ENCODE measurements at regions not wholly inside any gene's neighbourhood (a gene's known extent, or its start where the extent isn't known, plus 50 kb on each side); places are given as distances from the start of the nearest gene placed in this dataset.

DNA sequence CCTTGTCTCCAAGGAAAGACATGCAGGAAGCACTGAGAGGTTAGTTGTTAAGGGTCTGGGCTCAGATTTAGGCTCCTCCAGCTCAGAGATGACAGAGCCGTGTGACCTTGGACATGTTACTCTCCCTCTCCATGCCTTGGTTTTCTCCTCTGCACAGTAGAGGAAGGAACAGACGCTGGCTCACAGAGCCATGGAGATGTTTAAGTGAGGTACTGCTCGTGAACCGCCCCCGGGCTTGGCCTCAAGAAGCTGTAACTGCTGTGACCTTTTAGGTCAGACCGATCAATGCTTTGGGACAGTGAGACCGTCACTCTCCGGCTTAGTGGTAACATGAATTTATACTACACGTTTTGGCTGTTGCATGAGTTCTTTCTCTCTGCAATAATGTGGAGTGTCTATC, 197.4 kb downstream of the C16orf95 start:
- TF ChIP-seq, protein P1, sequence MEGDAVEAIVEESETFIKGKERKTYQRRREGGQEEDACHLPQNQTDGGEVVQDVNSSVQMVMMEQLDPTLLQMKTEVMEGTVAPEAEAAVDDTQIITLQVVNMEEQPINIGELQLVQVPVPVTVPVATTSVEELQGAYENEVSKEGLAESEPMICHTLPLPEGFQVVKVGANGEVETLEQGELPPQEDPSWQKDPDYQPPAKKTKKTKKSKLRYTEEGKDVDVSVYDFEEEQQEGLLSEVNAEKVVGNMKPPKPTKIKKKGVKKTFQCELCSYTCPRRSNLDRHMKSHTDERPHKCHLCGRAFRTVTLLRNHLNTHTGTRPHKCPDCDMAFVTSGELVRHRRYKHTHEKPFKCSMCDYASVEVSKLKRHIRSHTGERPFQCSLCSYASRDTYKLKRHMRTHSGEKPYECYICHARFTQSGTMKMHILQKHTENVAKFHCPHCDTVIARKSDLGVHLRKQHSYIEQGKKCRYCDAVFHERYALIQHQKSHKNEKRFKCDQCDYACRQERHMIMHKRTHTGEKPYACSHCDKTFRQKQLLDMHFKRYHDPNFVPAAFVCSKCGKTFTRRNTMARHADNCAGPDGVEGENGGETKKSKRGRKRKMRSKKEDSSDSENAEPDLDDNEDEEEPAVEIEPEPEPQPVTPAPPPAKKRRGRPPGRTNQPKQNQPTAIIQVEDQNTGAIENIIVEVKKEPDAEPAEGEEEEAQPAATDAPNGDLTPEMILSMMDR (conservative IDR thresholded peaks at IDR 0.05; ENCODE audit: low read length) = no peak
- TF ChIP-seq EZH2phosphoT487 (IDR thresholded peaks at IDR 0.05; ENCODE audit: borderline replicate concordance, low read depth, low read length) = no peak

Data from OCI-LY7 (cell line).